Astrocyte (in vitro differentiated cells and primary cell): ENCODE measurements at regions not wholly inside any gene's neighbourhood (a gene's known extent, or its start where the extent isn't known, plus 50 kb on each side); places are given as distances from the start of the nearest gene placed in this dataset.

ENCODE experiments used
- DNase-seq: peaks from one replicate; pipeline ENCODE4 v3.0.0-alpha.2; 2010; ENCODE audit warnings: low read depth
- FAIRE-seq: peaks from 2 replicates; lab custom pipeline; 2011; peaks lifted over from hg19 to GRCh38; lab: Jason Lieb, UNC
- H2AFZ ChIP-seq: 2 replicates; pipeline ENCODE4 v1.6.0; 2012; ENCODE audit warnings: low read depth, low read length, inconsistent platforms
- H3K27ac ChIP-seq: 2 replicates; pipeline ENCODE4 v1.5.1; 2011; ENCODE audit warnings: low read depth, low read length, inconsistent platforms
- H3K27me3 ChIP-seq: 2 replicates; pipeline ENCODE4 v1.6.0; 2011; ENCODE audit warnings: low read length, inconsistent platforms; ENCODE audit not compliant: insufficient read depth
- H3K36me3 ChIP-seq: 2 replicates; pipeline ENCODE4 v1.5.1; 2011; ENCODE audit warnings: low read length, inconsistent platforms; ENCODE audit not compliant: insufficient read depth
- H3K4me1 ChIP-seq: 2 replicates; pipeline ENCODE4 v1.5.1; 2011; ENCODE audit warnings: low read length, inconsistent platforms; ENCODE audit not compliant: insufficient read depth
- H3K4me2 ChIP-seq: 2 replicates; pipeline ENCODE4 v1.6.0; 2012; ENCODE audit warnings: low read length, inconsistent platforms
- H3K4me3 ChIP-seq: 2 replicates; pipeline ENCODE4 v1.5.1; 2011; ENCODE audit warnings: low read depth, mild to moderate bottlenecking, low read length, inconsistent platforms; ENCODE audit not compliant: insufficient read depth
- H3K79me2 ChIP-seq: 2 replicates; pipeline ENCODE4 v1.6.0; 2012; ENCODE audit warnings: mild to moderate bottlenecking, low read length, inconsistent platforms; ENCODE audit not compliant: insufficient read depth
- H3K9ac ChIP-seq: 2 replicates; pipeline ENCODE4 v1.6.0; 2012; ENCODE audit warnings: mild to moderate bottlenecking, low read length, inconsistent platforms
- H3K9me3 ChIP-seq: 2 replicates; pipeline ENCODE4 v1.5.1; 2012; ENCODE audit warnings: low read depth, mild to moderate bottlenecking, low read length, inconsistent platforms; ENCODE audit not compliant: insufficient read depth
- H4K20me1 ChIP-seq: 2 replicates; pipeline ENCODE4 v1.6.0; 2012; ENCODE audit warnings: low read length, inconsistent platforms; ENCODE audit not compliant: insufficient read depth
- H3K27ac Mint-ChIP-seq: one replicate; pipeline ENCODE4 v1.8.0; 2021; ENCODE audit warnings: mild to moderate bottlenecking, mixed read lengths; ENCODE audit not compliant: unreplicated experiment
- H3K27me3 Mint-ChIP-seq: one replicate; pipeline ENCODE4 v1.8.0; 2021; ENCODE audit warnings: low read depth, mixed read lengths; ENCODE audit not compliant: unreplicated experiment
- H3K36me3 Mint-ChIP-seq: one replicate; pipeline ENCODE4 v1.8.0; 2021; ENCODE audit warnings: low read depth, mixed read lengths; ENCODE audit not compliant: unreplicated experiment
- H3K4me1 Mint-ChIP-seq: one replicate; pipeline ENCODE4 v1.8.0; 2021; ENCODE audit warnings: low read depth, mixed read lengths; ENCODE audit not compliant: unreplicated experiment
- H3K4me3 Mint-ChIP-seq: one replicate; pipeline ENCODE4 v1.8.0; 2021; ENCODE audit warnings: mild to moderate bottlenecking, moderate library complexity, mixed read lengths; ENCODE audit not compliant: unreplicated experiment
- H3K9me3 Mint-ChIP-seq: one replicate; pipeline ENCODE4 v1.8.0; 2021; ENCODE audit warnings: mild to moderate bottlenecking, mixed read lengths; ENCODE audit not compliant: unreplicated experiment
- CTCF ChIP-seq: IDR thresholded peaks from 2 replicates; pipeline ENCODE4 v1.5.1; 2011; ENCODE audit warnings: low read depth, mild to moderate bottlenecking, inconsistent platforms, low read length, moderate library complexity; ENCODE audit not compliant: insufficient read depth
- EZH2 ChIP-seq: IDR thresholded peaks from 2 replicates; pipeline ENCODE4 v1.6.1; 2012; ENCODE audit warnings: mild to moderate bottlenecking, low read length, inconsistent platforms; ENCODE audit not compliant: insufficient read depth

- H3K27ac Mint-ChIP-seq, result no peak overlapping the region
- no peak overlapping the region for H3K27ac ChIP-seq
- H3K9me3 Mint-ChIP-seq, result no peaks in the 10 kb centered on the region
- H3K4me3 Mint-ChIP-seq, result no peak overlapping the region
- DNase-seq, result no peak
- peaks cover 2% of the 10 kb centered on the region for H3K27me3 Mint-ChIP-seq
- no peaks in the 10 kb centered on the region for H3K27me3 ChIP-seq
- H3K9ac ChIP-seq, result no peak overlapping the region
- no peak overlapping the region for H3K4me2 ChIP-seq
- H3K79me2 ChIP-seq, result no peaks in the 10 kb centered on the region
- no peak overlapping the region for H2AFZ ChIP-seq
- H3K36me3 Mint-ChIP-seq, result no peaks in the 10 kb centered on the region
- no peaks in the 10 kb centered on the region for H3K4me1 ChIP-seq
- no peak overlapping the region for H3K4me3 ChIP-seq
- FAIRE-seq, result no peak
- H4K20me1 ChIP-seq, result no peaks in the 10 kb centered on the region
- H3K36me3 ChIP-seq, result no peaks in the 10 kb centered on the region
- H3K9me3 ChIP-seq, result no peaks in the 10 kb centered on the region
- TF ChIP-seq CTCF, result no peak
- TF ChIP-seq EZH2, result no peak
- H3K4me1 Mint-ChIP-seq, result no peaks in the 10 kb centered on the region
Observed at GRCh38 chr11:15309296-15309695, 194.6 kb downstream of the INSC start.

GRCh38 chr11:15313862-15314261, 199.1 kb downstream of the INSC start:
- no peak overlapping the region for H3K9ac ChIP-seq
- no peaks in the 10 kb centered on the region for H3K9me3 ChIP-seq
- DNase-seq (no peak), FAIRE-seq (no peak)
- Mint-ChIP-seq H3K36me3 (no peaks in the 10 kb centered on the region), H3K4me3 (no peak overlapping the region), H3K27ac (no peak overlapping the region), H3K9me3 (peaks cover 2% of the 10 kb centered on the region), H3K27me3 (peaks cover 2% of the 10 kb centered on the region), H3K4me1 (no peaks in the 10 kb centered on the region)
- no peaks in the 10 kb centered on the region for H3K36me3 ChIP-seq
- no peak overlapping the region for H2AFZ ChIP-seq
- no peak overlapping the region for H3K4me2 ChIP-seq
- no peaks in the 10 kb centered on the region for H3K4me1 ChIP-seq
- TF ChIP-seq EZH2 (no peak), CTCF (no peak)
- no peaks in the 10 kb centered on the region for H3K27me3 ChIP-seq
- no peak overlapping the region for H3K27ac ChIP-seq
- H3K4me3 ChIP-seq, result no peak overlapping the region
- H4K20me1 ChIP-seq, result no peaks in the 10 kb centered on the region
- no peaks in the 10 kb centered on the region for H3K79me2 ChIP-seq

GRCh38 chr11:15318814-15319213, 204.1 kb downstream of the INSC start:
- no peaks in the 10 kb centered on the region for H3K27me3 ChIP-seq
- no peaks in the 10 kb centered on the region for H3K27me3 Mint-ChIP-seq
- H4K20me1 ChIP-seq, result no peaks in the 10 kb centered on the region
- no peak overlapping the region for H3K27ac Mint-ChIP-seq
- H3K4me1 Mint-ChIP-seq, result no peaks in the 10 kb centered on the region
- peaks cover 2% of the 10 kb centered on the region for H3K9me3 Mint-ChIP-seq
- H2AFZ ChIP-seq, result no peak overlapping the region
- FAIRE-seq (no peak), DNase-seq (no peak)
- no peaks in the 10 kb centered on the region for H3K79me2 ChIP-seq
- no peak overlapping the region for H3K9ac ChIP-seq
- no peaks in the 10 kb centered on the region for H3K4me1 ChIP-seq
- H3K36me3 ChIP-seq, result no peaks in the 10 kb centered on the region
- TF ChIP-seq EZH2 (no peak), CTCF (no peak)
- no peak overlapping the region for H3K27ac ChIP-seq
- no peak overlapping the region for H3K4me3 Mint-ChIP-seq
- no peaks in the 10 kb centered on the region for H3K36me3 Mint-ChIP-seq
- no peak overlapping the region for H3K4me3 ChIP-seq
- no peak overlapping the region for H3K4me2 ChIP-seq
- no peaks in the 10 kb centered on the region for H3K9me3 ChIP-seq
